ENCODE measurements at regions not wholly inside any gene's neighbourhood (a gene's known extent, or its start where the extent isn't known, plus 50 kb on each side); places are given as distances from the start of the nearest gene placed in this dataset.

DNA sequence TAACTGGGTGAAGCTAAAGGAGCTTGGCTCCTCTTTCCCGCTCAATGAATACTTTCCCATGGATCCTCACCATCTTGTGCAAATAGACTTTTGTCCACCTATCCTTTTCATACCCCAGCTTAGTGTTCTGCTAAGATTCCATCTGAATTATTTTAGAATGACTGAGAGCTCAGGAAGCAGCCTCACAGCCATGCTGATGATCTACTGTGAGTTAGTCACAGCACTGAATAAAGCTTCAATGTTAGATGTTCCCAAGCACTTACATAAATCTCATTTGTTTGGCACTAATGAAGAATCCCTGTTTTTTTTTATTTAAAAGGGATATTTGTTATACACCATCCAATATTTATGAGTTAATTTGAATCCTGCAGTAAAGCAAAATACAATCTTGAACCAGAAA lies 317.6 kb upstream of the TRPC7 start:
- DNase-seq: no peak

DNA sequence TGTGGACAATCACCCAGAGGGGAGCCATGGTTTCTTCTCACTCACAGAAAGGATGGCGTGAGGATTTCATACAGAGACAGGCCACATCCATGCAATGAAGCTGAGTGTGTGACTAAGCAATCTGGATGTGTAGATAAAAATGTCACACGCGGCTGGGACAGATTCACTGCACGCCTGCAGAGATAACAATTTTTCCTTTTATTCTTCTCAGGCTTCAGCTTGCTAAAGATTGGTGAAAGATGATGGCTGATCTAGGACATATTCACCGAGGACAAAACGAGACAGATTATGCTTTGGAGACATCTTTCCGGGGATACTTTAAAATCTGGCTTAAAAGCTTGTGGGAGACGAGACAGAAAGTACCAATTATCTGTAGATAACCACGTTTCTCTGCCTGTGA lies 313.9 kb upstream of the TRPC7 start:
- no peak for DNase-seq

DNA sequence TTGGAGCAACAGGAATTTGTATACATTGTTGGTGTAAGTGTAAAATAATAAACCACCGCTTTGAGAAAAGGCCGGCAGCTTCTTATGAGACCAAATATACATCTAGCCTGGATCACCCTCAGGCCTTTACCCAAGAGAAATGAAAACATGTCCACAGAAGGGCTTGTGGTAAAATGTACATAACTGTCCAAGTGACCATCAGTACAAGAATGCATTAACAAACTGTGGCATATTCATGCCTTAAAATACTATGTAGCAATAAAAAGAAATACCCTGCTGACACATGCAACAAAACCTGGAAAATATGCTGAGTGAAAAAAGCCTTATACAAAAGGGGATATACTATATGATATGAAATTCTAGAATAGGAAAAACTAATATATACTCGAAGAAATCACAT lies 311.9 kb upstream of the TRPC7 start:
- no peak for DNase-seq

DNA sequence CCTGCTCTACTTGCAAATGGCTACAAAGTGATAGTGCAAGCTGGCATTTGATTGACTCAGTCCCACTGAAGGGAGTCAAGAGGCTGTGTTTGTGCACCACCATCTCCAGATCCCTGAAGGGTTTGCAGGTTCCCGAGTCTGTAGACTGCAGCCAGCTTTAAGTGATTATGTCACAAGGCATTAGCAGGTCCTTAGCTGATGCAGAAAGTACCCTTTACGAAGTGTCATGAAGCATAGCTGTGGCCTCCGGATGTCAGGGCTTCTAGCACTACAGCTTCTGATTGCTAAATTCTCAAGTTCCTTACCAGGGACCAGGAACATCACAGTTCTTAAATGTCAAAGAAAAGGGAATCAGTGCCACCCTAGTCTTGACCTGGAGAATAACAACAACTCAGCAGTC lies 311.3 kb upstream of the TRPC7 start:
- DNase-seq: no peak

DNA sequence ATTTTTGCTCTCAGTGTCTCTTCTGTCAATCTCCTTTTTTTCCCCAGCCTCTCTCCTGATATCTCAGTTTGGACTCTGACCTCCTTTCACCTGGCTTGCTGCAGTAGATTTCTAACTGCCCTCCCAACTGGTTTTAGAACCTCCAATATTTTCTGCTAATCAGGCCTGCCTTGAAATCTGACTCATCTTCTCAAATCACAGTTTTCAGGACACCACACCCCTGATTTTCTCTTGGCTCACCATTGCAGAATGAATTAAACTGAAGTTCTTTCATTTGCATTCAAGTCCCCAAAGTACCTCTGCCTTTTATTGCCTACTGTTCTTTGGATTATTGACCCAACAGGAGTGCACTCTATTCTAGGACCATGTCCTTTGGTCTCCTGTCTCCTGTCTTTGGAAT lies 310.4 kb upstream of the TRPC7 start:
- DNase-seq: no peak

DNA sequence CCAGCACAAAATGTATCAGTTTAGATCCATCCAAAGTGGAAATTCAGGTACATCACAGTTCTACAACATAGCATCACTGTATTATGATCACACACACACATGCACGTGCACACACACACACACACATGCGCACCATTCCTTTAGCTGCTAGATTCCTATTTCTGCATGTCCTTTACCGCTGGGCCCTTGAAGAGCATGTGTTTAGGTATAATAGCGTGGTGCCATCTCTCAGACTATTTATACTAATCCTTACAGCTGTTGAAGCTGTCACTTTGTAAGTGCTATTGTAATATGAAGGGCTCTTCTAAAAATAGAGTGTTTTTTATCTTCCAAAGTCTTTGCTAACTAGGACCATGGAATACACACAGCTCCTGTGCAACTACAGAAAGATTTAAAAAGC lies 308.8 kb upstream of the TRPC7 start:
- no peak for DNase-seq

DNA sequence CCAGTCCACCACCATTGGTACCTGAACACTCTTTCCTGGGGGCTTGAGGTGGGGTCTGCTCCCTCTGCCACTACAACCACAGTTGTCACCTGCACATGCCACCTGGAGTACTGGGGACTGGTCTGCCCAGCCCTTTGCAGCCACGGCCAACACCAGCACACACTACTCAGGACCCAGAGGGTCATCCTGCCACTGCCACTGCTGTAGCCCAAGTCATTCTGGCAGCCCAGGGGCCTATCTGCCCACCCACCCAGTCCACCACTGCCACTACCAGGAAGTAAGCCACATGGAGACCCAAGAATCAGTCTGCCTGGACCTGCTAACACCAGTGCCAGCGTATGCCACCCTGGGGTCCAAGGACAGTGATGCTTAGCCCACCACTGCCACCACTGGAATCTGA lies 302.4 kb upstream of the TRPC7 start:
- DNase-seq: no peak

DNA sequence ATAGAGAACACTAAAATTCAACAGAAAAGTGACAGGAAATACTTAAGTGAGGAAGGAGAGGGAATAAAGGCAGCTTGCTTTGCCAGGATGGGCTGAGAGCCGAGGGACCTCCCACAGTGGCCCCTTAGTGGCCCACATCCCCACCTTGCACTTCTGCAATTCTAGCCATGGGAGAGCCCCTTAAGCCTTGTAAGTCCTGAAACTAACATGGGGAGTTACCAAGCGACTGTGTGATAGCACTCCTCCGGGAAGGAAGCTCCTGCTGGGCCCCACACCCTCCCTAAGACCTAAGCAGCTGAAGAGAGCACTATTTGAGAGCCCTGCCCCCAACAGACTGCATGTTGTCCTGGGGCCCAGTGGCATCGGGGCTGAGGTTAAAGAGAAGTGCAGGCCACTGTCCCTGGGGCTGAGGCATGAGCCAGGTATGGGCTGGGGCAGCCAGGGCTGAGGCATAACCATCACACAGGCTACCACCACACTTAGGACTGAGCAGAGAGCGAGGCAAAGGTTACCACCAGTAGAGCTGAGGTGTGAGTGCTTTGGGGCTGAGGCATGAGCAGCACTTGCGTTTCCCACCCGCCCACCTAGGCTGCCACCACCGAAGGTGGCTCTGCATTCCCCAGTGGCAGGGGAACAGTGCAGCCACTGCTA lies 301.8 kb upstream of the TRPC7 start:
- DNase-seq: no peak

DNA sequence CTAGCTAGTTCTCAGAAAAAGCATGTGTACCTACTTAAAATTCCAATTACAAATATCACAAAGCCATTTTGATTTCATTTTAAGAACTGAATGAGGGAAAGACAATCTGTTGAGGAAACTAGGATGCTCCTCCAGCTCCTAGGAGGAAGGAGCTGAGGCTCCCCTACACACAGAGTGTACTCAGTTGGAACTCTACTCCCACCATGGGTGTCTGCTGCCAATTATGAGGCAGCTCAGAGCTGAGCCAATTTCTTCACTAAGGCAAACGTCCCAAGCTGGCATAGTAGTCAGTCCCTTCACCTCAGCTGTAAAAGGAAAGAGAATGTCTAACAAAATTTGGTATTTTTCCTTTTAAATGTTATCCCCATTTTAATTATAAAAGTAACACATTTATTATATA lies 300.0 kb upstream of the TRPC7 start:
- no peak for DNase-seq

DNA sequence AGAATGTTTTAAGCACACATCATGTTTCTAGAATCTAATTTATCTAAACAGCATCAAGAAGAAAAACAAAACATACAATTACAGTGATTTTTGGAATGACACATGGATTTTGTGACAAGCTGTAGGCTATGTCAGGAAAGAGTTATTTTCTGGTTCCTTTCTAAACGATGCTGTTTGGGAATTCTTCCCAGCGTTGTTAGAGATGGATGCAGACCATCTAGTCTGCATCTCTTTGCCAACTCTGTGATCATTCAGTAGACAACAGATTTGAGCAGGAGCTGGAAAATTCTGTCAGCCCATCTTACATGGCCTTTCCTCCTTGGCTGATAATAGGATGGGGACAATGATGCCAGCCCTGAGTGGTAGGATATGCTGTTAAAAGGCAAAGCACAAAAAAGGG lies 295.7 kb upstream of the TRPC7 start:
- DNase-seq: no peak

DNA sequence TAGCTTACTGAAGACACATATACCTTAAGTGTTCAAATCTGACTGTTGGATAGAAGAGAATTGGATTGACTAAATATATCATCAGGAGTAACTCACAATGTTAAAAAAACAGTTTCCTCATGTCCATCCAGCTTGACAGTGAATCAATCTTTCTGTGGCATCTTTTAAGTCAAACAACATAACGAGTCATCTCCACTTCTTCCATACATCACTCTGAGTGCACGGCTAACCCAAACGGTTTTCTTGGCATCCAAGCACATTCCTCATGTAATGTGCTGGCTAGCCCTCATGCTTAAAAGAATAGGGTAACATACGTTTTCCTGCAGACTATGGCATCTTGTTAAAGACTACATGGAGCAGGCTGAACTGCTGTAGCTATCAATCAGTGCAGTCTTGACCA lies 291.5 kb upstream of the TRPC7 start:
- DNase-seq: no peak

DNA sequence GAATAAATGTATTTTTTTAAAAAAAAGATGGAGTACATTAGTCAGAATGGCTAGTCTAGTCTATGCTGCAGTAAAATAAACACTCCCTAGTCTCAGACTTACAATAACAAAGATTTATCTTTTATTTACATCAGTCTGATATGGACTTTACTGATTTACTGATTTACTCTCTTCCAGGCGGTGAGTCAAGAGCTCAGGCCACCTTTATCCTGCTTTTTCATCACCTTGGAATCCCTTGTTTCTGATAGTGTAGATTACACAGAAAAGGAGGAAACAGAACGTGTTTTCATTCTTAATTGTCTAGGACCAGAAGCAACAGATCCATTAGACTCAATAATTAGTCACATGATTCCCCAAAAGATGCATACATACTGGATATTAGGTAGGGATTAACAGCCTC lies 290.1 kb upstream of the TRPC7 start:
- DNase-seq: no peak

DNA sequence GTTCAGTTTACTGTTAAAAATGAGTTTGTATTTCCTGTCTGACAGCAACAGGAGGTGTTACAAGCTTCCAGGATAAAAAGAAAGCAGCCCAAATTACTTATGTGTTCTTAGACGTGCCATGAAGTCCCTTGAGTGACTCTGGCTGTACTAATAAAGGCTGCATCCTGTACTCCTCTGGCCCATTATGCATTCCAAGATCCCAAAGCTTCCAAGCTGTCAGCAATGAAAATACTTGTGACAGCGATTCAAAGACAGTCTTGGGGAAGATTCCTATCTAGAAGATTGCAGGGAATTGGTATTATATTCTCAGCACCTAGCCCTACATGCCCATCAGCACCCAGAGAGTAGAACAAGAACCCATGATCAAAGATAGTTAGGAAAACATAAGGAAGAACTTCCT lies 281.6 kb upstream of the TRPC7 start:
- DNase-seq: no peak

DNA sequence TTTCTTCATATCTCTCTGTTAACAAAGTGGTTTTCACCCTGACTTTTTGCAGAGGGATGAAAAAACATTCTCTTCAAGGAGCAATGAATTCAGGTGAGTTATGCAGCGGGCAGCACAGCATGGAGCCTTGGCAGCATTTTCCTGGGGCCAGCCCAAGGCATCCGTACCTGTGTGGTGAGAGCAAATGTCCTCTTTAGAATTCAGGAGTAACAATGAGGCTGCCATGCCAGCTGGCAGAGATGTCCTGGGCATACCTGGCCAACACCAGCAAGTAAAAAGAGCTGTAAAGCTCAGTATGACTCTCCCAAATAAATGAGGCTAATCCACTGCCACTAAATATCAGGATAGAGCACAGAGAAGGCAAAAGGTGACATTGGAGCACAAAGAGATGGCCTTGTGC lies 277.6 kb upstream of the TRPC7 start:
- DNase-seq: no peak

DNA sequence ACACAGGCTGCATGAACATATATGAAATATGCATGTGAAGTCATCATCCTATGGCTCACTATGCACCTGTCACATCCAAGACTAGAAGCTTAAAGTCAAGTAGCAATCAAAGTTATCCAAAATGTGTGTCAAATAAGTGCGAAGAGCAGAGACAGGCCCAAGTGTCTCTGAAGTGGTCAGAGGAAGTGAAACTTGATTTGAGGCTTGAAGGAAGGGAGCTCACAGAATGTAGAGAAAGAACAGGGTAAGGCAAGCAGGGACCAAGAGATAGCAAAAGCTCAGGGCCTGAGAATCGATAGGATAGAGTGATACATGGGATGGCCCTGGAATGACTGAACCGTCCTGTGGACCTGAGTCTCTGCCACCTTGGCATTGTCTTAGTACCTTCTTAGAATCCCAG lies 274.3 kb upstream of the TRPC7 start:
- DNase-seq: no peak

DNA sequence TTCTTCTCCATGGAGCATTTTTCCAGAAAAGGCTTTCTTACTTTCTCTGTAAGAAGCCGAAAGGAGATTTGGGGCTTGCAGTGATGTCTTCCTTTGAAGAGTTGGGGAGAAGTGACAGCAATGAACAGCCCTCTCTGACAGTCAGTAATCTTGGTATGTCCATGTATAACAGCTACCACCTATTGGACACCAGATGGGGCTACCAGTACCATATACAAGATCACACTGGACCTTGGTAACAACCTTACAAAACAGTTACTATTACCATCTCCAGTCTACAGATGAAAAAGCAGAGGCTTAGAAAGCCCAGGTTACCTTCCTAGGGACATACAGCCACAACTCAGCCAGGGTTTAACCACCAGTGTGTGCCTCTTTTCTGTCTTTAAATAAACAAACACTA lies 272.7 kb upstream of the TRPC7 start:
- DNase-seq: no peak

DNA sequence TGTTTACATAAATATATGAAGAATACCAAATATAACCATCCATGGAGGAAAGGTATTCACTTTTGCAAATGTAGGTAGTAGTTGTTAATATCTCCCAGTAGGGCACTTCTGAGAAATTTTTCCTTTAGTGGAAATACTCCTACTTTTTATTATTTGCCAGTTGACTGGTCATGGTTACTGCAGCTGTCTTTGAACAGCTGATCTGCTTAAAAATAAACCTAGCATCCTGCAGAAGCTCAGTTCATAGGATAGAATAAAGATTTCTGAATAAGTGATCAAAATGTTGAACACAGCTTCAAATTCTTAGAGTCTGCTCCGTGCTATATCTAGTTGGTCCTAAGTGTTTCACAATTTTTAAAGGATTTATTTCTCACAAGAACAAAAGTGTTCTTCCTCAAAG lies 270.7 kb upstream of the TRPC7 start:
- no peak for DNase-seq

DNA sequence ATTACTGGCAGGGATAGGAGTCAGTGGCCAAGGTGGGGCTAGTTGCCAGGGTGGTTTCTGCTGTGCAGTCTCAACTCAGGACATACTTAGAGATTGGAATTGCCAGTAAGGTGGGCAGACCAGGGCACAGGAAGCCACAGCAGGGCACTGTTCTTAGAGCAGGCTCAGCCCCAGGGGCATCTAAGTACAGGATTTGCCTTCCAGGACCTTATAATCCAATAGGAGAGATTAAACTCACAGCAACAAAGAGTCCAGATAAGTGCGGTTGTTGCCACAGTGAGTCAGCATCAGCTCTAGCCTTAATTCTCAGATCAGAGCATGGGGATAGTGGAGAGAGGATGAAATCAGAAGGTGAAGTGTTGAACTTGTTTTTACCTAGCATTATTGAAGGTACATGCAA lies 265.8 kb upstream of the TRPC7 start:
- DNase-seq: no peak

DNA sequence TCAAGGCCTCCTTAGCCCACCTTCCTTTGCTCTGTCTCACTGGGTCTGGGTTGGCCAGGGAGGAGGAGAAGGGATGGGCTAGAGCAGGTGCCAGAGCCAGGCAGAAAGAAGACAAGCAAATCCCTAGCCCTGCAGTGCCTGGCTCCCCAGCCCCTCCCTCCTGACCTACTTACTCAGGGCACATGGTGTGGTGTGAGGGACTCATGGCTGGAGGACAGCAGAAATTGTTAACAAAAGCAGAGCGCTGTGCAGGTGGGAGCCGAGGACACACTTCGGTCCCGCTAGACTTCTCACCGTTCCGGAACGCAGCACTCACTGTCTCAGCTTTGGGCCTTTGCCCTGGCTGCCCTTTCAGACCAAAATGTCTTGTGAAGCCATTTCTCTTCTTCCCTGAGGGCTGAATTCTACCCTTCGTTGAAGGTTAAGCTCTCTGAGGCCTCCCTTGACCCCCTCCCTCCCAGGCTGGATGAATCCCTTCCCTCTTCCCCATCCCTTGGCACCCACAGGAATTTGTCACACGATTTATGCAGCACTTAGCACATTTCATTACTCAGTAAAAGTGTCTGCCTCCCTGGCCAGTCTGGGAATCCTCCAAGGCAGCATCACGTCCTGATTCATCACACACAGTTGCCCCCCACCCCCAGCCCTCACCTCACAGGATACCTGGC lies 263.9 kb upstream of the TRPC7 start:
- no peak for DNase-seq

DNA sequence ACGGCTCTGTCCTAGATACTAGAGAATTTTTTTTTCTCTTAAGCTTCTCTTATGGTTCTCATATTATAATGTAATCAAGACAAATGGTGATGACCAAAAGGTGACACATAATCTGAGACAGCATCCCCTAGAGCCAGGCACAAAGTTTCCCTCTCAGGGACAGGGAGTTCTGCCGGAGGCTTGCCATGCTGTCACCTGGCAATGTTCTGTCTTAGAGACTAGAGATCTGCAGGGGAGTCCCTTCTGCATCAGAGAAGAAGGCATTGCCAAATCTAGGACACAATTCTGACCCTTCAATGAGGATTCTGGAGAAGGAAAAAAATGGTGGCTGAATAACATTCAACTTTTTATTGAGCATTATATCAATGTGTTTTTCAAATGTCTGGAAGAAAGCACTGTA lies 261.2 kb upstream of the TRPC7 start:
- DNase-seq: no peak

DNA sequence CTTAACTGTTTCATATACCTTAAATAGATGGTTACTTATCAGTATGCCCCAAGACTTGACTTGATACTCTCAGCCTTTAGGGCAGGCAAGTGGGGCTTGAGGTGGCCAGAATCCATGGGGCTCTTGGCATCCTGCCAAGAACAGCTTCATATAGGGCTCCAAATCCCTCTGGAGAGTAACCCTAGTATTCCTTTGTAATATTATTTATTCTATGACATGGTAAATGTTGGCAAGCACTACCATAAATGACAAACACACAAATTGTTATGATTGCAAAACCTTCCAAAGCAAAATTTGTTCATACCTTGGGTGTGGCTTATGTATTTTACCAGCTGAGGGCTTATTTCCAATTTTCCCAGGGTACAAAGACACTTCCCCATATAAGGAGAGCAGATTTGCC lies 257.4 kb upstream of the TRPC7 start:
- DNase-seq: no peak

DNA sequence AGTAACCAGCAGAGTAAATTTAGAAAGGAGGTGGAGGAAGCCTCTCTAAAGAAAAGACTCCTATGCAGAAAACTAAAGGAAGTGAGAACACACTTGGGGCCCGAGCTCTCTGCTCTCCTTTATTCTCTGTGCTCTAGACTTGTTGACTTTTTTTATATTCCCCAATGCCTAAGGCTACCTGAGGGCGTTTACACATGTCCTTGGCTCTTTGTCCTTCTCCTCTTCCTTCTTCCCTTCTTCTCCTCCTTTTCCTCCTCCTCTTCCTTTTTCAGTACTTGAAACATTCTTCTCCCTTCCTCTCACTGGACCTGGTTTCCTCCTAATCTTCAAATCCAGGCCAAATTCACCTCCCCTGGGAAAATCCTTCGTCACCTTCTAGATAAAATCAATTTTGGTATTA lies 256.4 kb upstream of the TRPC7 start:
- no peak for DNase-seq

DNA sequence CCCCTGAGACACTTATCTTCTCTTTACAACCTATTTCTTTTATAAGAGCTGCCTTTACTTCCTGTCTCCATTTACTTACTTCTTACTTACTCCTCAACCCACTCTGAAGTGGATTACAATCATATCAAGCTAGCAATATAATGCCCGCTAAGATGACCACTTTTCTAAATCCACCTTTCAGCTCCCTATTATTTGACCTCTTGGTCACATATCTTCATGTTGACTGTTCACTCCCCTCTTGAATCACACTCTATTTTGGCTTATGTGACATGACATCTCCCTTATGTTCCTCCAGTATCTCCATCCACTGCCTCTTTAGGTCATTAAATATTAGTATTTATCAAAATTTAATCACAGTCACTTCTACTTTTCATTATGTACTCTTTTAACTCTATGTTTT lies 255.3 kb upstream of the TRPC7 start:
- no peak for DNase-seq

DNA sequence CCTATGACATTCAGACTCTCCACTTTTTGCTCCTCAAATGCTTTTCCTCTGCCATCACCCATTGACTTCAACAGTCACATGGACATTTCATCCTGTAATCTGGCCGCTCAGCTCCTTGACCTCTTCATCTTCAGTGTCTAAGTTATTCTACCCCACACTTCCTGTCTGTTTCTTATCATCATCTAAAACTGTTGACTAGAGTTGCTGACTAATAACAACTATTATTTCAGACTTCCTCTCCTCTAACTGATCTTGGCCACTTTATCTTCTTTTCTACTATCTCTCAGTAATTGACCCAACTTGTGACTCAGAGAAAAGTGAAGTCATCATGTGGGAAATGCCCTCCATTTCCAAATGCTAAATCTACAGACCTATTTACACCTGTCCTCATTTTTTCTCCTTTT lies 254.7 kb upstream of the TRPC7 start:
- DNase-seq: no peak

DNA sequence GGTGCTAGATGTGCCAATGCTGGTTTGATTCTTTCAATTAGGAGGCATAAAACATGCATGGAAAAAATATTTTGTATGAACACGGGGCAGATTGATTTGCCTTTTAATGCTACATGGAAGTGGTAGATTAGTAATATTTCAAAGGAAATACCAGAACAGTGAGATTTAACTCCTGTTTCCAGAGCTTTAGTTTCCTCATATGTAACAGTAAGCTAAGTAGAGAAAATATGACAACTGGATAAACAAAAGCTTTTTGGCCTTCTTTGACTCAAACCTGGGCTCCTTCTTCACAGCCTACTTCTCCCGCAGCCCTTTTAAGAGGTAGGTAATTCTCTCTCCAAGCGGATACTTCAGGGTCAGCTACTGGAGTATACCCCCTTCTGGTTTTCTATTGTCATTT lies 254.2 kb upstream of the TRPC7 start:
- no peak for DNase-seq
